HUES64 (cell line): ENCODE measurements at regions not wholly inside any gene's neighbourhood (a gene's known extent, or its start where the extent isn't known, plus 50 kb on each side); places are given as distances from the start of the nearest gene placed in this dataset.

Source experiments
- H3K27ac ChIP-seq: 2 replicates; pipeline ENCODE4 v1.7.0; 2013; ENCODE audit warnings: low read depth, low read length, inconsistent platforms
- H3K27me3 ChIP-seq: 2 replicates; pipeline ENCODE4 v1.6.1; 2013; ENCODE audit warnings: mild to moderate bottlenecking, low read length; ENCODE audit not compliant: insufficient read depth
- H3K36me3 ChIP-seq: 2 replicates; pipeline ENCODE4 v1.6.1; 2013; ENCODE audit warnings: mild to moderate bottlenecking, low read length; ENCODE audit not compliant: insufficient read depth
- H3K4me1 ChIP-seq: 2 replicates; pipeline ENCODE4 v1.6.1; 2013; ENCODE audit warnings: mild to moderate bottlenecking, low read length, moderate library complexity; ENCODE audit not compliant: insufficient read depth
- H3K4me3 ChIP-seq: 2 replicates; pipeline ENCODE4 v1.5.1; 2013; ENCODE audit warnings: mild to moderate bottlenecking, low read length, moderate library complexity
- H3K9ac ChIP-seq: 2 replicates; pipeline ENCODE4 v1.6.1; 2013; ENCODE audit warnings: mild to moderate bottlenecking, low read depth, low read length
- H3K9me3 ChIP-seq: 2 replicates; pipeline ENCODE4 v1.6.1; 2013; ENCODE audit warnings: low read depth, low read length; ENCODE audit not compliant: insufficient read depth
- WGBS: fragments of 150-250, 120-280 bp; methylation state at CpG from one replicate; pipeline ENCODE4 v1.1.7; 2013; ENCODE audit warnings: missing lambda C conversion rate; 5-methylcytosine and 5-hydroxymethylcytosine counted together

DNA sequence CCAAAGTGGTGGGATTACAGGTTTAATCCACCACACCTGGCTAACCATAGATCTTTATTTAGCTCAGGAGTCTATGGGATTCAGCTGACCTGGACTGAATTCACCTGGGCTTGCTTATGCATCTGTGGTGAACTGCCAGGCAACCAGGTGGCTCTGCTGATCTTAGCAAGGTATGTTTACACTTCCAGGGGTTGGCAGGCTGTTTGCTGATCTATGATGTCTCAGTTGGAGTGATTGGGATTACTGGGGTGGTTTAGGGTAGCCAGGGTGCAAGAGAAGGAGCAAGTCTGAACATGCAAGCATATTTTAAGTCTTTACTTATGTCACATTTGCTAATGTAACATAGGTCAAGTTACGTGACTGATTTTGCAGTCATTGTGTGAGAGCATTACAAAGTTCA is 63.6 kb upstream of the JAK2 start:
- peaks cover 5% of the 10 kb centered on the region; the same call in 1 of the 2 replicates for H3K4me1 ChIP-seq
- whole genome bisulfite sequencing = 100% methylated on average over 1 of the region's 1 CpG

DNA sequence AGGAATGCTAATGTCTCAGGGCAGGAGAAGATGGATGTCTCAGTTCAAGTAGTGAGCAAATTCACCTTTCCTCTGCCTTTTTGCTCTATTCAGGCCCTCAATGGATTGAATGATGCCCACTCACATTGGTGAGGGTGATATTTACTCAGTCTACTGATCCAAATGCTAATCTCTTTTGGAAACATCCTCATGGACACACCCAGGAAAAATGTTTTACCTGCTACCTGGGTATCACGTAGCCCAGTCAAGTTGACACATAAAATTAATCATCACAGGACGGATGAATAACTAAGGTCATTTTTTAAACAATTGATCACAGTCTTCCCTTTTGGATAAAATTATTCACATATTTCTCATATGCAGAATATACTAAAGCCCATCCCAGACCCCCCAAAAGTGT is 63.0 kb upstream of the JAK2 start:
- H3K9ac ChIP-seq = no peak overlapping the region

More for the DNA sequence above, 63.6 kb upstream of the JAK2 start:
- Histone ChIP-seq H3K9ac (no peak overlapping the region), H3K27me3 (no peaks in the 10 kb centered on the region), H3K36me3 (no peaks in the 10 kb centered on the region), H3K9me3 (peaks cover 26% of the 10 kb centered on the region), H3K27ac (no peak overlapping the region), H3K4me3 (no peak overlapping the region)

DNA sequence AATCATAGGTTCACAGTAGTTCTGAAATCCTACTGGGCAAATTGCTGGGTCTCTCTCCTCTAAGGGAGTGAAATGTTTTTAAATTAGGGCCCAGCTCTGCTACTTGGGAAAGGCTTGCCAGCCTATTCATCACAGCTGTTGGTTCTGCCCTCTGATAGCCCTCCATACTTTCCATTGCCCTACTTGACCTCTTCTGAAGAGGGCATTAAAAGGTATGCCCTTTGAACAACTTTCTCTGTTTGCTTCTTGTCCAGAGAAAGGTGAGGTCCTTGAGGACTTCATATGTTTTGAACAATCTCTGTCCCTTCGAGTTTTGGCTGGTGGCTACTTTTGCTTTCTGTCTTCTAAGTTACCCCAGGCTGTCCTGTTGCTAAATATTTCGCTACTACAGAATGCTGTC is 62.3 kb upstream of the JAK2 start:
- no peak overlapping the region for H3K27ac ChIP-seq
- no peak overlapping the region for H3K9ac ChIP-seq
- WGBS = 98% methylated on average over 2 of the region's 2 CpGs

More for the DNA sequence above, 63.0 kb upstream of the JAK2 start:
- WGBS = 95% methylated on average over 2 of the region's 2 CpGs
- no peaks in the 10 kb centered on the region for H3K36me3 ChIP-seq
- peaks cover 12% of the 10 kb centered on the region for H3K4me1 ChIP-seq
- peaks cover 26% of the 10 kb centered on the region for H3K9me3 ChIP-seq
- H3K27ac ChIP-seq = no peak overlapping the region
- no peak overlapping the region for H3K4me3 ChIP-seq
- H3K27me3 ChIP-seq = no peaks in the 10 kb centered on the region

DNA sequence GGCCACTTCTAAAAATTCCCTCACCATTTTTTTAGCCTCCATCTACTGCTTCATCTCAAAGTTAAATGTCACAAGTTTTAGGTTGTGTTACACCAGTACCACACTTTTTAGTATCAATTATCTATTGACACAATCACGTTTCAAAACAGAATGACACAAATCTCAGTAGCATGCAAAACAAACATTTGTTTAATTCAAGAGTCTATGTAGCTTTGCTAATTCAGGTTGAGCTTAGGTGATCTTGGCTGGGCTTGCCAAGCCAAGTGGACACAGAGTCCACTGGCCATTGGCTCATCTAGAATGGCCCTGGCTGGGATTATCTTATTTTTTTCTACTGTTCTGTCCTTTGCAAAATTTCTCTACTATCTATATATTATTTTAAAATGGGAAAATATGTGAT is 61.9 kb upstream of the JAK2 start:
- Histone ChIP-seq H3K27ac (no peak overlapping the region), H3K36me3 (no peaks in the 10 kb centered on the region)

More for the DNA sequence above, 62.3 kb upstream of the JAK2 start:
- H3K27me3 ChIP-seq = no peaks in the 10 kb centered on the region
- peaks cover 18% of the 10 kb centered on the region for H3K4me1 ChIP-seq
- no peaks in the 10 kb centered on the region for H3K36me3 ChIP-seq
- H3K4me3 ChIP-seq = no peak overlapping the region
- H3K9me3 ChIP-seq = peaks cover 26% of the 10 kb centered on the region

DNA sequence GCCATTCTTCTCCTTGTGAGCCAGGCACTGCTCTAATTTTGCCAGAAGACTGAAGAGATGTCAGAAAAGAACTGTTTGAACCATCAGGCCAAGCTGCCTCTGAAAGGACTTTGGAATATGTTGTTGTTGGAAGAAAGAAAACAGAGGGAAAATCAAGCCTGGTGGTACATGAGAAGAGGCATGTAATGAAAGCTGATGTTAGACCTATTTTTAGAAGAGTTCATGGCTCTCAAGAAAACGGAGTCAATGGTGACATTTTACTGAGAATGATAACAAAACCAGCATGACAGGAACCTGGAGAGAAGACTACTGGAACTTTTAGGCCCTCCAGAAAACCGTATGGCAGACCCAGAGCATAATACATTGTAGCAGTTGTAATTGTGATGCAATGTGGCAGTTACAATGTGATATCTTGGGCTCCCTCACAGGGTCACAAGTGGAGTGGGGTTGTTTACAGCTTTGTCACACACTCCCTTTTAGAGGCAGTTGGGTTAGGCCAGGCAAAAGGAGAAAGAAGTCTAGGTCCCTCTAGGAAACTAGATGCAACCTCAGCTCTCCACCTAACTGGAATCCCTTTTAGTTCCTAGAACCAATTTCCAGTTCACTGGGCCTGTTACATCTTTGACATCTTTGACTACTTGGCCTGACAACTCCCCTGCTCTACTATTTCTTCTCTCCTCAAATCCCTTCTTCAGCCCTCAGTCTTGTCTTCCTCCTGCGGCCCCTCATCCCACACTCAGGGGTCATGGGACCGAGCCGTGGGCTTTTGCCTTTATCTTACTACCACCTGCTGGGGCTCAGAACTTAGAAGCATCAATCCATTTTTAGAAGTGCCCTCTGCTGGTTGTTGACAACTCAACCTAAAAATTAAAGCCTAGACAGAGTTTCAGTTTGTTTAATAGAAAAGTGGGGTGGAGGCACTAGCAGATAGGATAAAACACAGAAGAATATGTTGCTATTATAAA is 61.2 kb upstream of the JAK2 start:
- H3K4me3 ChIP-seq = no peak overlapping the region
- 70% methylated on average over 5 of the region's 5 CpGs for WGBS
- H3K27me3 ChIP-seq = no peaks in the 10 kb centered on the region
- H3K4me1 ChIP-seq = peaks cover 22% of the 10 kb centered on the region
- H3K36me3 ChIP-seq = no peaks in the 10 kb centered on the region
- H3K9me3 ChIP-seq = peaks cover 26% of the 10 kb centered on the region
- H3K9ac ChIP-seq = no peak overlapping the region
- H3K27ac ChIP-seq = no peak overlapping the region

More for the DNA sequence above, 61.9 kb upstream of the JAK2 start:
- Histone ChIP-seq H3K4me1 (peaks cover 22% of the 10 kb centered on the region), H3K9ac (no peak overlapping the region), H3K9me3 (peaks cover 26% of the 10 kb centered on the region), H3K27me3 (no peaks in the 10 kb centered on the region), H3K4me3 (no peak overlapping the region)
- 100% methylated on average over 1 of the region's 1 CpG for WGBS

DNA sequence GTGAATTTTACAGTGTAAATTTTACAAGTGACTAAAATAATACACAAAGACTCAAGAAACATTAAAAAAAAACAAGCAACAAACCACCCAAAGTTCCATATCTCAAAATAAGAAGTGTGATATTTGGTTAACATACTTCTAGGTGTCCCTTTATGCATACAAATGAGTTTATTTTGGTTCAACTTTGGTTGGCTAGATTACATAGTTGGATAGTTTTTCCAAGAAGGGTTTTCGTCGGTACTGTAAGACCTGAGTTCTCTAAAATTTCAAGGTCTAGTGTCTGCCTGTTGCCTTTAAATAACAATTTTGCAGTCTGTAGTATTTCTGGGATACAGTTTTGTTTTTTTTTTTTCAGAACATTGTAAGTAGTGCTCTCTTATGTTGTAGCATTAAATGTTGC is 58.8 kb upstream of the JAK2 start:
- H3K36me3 ChIP-seq = no peaks in the 10 kb centered on the region
- WGBS = 90% methylated on average over 2 of the region's 2 CpGs
- H3K4me3 ChIP-seq = no peak overlapping the region
- H3K4me1 ChIP-seq = peaks cover 22% of the 10 kb centered on the region
- no peaks in the 10 kb centered on the region for H3K27me3 ChIP-seq
- no peak overlapping the region; the same call in 1 of the 2 replicates for H3K9ac ChIP-seq
- no peak overlapping the region for H3K27ac ChIP-seq
- peaks cover 11% of the 10 kb centered on the region for H3K9me3 ChIP-seq

DNA sequence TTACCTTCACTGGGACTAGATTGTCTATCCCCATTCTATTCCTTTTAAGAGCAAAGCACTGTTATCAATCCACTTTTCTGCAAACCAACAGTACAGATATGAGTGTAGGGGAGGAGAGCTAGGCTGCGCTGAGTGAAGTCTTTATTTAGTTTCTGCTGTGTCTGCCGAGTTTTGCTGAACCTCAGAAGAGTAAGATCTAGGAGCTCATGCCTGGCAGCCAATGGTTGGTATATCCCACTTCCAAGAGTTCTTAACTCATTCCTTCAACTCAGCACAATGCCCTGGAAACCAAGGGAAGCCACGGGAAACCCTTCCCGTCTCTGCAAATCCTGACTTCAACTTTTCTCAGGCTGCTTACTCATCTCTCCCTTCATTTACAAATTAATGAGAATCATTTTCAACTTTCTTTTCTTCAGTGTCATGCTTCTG is 58.0 kb upstream of the JAK2 start:
- H3K27ac ChIP-seq = peak overlapping the region; percentile 47
- 17% methylated on average over 3 of the region's 4 CpGs for WGBS
- no peak overlapping the region for H3K4me3 ChIP-seq
- H3K27me3 ChIP-seq = no peaks in the 10 kb centered on the region
- peaks cover 3% of the 10 kb centered on the region; the same call in 1 of the 2 replicates for H3K9me3 ChIP-seq
- no peaks in the 10 kb centered on the region for H3K36me3 ChIP-seq
- H3K9ac ChIP-seq = no peak overlapping the region
- H3K4me1 ChIP-seq = peaks cover 22% of the 10 kb centered on the region

DNA sequence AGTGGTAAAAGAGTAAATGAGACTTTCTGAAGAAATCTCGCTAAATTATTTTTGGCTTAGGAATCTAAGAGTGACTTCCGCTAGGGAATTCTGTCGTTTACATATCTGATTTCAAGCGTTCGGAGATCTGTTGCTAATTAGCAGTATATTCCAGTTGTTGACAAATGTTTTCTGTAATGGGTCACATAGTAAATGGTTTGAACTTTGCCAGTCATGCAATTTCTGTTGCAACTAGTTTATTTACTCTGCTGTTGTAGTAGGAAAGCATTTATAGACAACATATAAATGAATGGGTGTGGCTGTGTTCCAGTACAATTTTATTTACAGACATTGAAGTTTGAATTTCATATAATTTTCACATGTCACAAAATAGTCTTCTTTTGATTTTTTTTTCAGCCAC is 57.4 kb upstream of the JAK2 start:
- no peaks in the 10 kb centered on the region for H3K27me3 ChIP-seq
- no peaks in the 10 kb centered on the region for H3K36me3 ChIP-seq
- WGBS = 83% methylated on average over 5 of the region's 5 CpGs
- H3K4me1 ChIP-seq = peaks cover 22% of the 10 kb centered on the region
- no peak overlapping the region for H3K9ac ChIP-seq
- H3K4me3 ChIP-seq = no peak overlapping the region
- H3K9me3 ChIP-seq = no peaks in the 10 kb centered on the region
- peak overlapping the region; percentile 47 for H3K27ac ChIP-seq

DNA sequence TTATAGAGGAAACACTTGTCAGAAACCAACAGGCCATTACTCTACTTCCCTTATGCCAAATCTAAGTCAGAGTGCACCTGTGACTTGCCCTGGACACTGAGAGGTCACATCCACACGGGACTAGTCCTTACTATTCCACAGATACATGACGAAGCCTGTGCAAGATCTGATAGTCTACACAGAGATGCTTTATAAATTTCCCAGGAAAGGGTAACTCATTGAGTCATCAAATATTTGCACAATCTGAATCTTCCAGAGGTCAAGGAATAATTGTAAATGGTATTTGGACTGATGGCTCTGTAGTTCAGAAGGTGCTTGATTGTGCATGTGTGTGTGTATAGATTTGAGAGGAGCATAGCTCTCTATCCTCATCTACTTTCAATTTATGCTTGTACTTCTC is 55.2 kb upstream of the JAK2 start:
- Histone ChIP-seq H3K27ac (no peak overlapping the region), H3K4me3 (no peak overlapping the region), H3K4me1 (peaks cover 25% of the 10 kb centered on the region), H3K9ac (no peak overlapping the region), H3K9me3 (no peaks in the 10 kb centered on the region), H3K36me3 (no peaks in the 10 kb centered on the region), H3K27me3 (no peaks in the 10 kb centered on the region)
- 71% methylated on average over 2 of the region's 2 CpGs for WGBS

DNA sequence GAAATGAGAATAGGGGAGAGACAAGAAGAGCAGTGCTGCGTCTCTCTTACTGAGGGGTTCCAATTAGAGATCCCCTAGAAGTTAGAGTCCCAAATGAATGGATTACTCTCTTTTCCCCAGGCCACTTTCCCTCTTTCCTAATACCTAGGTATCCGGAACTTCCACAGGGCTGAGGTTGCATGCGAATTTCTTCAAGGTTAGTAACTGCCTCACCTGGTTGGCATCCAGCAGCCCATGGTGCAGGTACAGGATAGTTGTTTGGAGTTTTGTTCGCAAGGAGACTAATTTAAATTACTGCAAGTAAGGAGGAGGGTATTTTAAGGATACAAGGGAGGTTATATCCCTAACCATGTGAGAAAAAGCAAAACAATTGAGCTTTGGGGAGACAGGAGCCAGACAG is 52.4 kb upstream of the JAK2 start:
- Histone ChIP-seq H3K9ac (no peak overlapping the region), H3K4me1 (peaks cover 13% of the 10 kb centered on the region; the same call in 1 of the 2 replicates), H3K27me3 (no peaks in the 10 kb centered on the region), H3K27ac (no peak overlapping the region), H3K4me3 (no peak overlapping the region), H3K36me3 (no peaks in the 10 kb centered on the region), H3K9me3 (no peaks in the 10 kb centered on the region)
- 91% methylated on average over 4 of the region's 4 CpGs for WGBS

DNA sequence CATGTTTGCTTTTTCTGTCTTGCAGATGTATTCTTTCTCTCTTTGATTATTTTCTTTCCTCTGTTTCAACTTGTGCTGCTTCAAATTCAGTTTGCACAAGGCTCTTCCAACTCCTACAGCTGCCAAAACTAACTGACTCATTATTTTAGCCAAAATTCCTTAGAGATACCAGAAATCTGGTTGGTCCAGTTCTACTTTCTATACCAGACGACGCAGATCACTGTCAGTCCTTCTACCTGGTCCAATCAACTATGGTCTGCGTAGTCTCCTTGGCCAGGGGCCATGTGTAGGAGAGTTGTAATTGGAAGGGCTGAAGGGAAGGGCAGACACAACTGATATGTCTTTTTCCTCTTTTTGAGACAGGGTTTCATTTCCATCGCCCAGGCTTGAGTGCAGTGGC is 51.9 kb upstream of the JAK2 start:
- no peaks in the 10 kb centered on the region for H3K36me3 ChIP-seq
- no peaks in the 10 kb centered on the region for H3K27me3 ChIP-seq
- no peak overlapping the region for H3K9ac ChIP-seq
- no peaks in the 10 kb centered on the region for H3K9me3 ChIP-seq
- H3K4me1 ChIP-seq = peaks cover 8% of the 10 kb centered on the region; the same call in 1 of the 2 replicates
- WGBS = over 99% methylated on average over 4 of the region's 4 CpGs
- no peak overlapping the region for H3K4me3 ChIP-seq
- no peak overlapping the region for H3K27ac ChIP-seq
